ENCODE measurements at regions not wholly inside any gene's neighbourhood (a gene's known extent, or its start where the extent isn't known, plus 50 kb on each side); places are given as distances from the start of the nearest gene placed in this dataset.

DNA sequence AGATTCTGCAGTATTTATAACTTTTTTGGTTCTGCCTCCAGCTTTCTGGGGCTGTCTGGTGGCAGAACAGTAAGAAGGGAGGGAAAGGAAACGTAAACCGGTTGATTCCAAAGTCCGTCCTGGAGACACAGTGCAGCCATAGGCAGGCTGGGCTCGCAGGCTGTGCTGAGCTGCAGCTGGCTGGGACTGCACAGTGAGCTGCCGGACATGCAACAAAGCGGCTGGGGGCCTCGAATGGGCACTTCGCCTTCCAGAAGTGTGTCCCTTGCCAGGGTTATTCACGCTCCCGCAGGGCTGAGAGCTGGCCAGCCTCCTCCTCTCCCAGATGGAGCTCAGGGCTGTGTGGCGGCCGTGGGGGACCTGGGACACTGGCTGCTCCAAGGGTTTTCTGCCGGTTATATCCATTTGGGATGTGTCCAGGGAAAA lies 78.1 kb upstream of the CD93 start:
- TF ChIP-seq, protein P1, sequence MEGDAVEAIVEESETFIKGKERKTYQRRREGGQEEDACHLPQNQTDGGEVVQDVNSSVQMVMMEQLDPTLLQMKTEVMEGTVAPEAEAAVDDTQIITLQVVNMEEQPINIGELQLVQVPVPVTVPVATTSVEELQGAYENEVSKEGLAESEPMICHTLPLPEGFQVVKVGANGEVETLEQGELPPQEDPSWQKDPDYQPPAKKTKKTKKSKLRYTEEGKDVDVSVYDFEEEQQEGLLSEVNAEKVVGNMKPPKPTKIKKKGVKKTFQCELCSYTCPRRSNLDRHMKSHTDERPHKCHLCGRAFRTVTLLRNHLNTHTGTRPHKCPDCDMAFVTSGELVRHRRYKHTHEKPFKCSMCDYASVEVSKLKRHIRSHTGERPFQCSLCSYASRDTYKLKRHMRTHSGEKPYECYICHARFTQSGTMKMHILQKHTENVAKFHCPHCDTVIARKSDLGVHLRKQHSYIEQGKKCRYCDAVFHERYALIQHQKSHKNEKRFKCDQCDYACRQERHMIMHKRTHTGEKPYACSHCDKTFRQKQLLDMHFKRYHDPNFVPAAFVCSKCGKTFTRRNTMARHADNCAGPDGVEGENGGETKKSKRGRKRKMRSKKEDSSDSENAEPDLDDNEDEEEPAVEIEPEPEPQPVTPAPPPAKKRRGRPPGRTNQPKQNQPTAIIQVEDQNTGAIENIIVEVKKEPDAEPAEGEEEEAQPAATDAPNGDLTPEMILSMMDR (IDR thresholded peaks at IDR 0.05): no peak
- no peak for TF ChIP-seq CHD2 (IDR thresholded peaks at IDR 0.05; ENCODE audit: low read length, partially characterized antibody)
- TF ChIP-seq, protein P2, sequence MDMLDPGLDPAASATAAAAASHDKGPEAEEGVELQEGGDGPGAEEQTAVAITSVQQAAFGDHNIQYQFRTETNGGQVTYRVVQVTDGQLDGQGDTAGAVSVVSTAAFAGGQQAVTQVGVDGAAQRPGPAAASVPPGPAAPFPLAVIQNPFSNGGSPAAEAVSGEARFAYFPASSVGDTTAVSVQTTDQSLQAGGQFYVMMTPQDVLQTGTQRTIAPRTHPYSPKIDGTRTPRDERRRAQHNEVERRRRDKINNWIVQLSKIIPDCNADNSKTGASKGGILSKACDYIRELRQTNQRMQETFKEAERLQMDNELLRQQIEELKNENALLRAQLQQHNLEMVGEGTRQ (IDR thresholded peaks at IDR 0.05): no peak
- TF ChIP-seq SMC3 (IDR thresholded peaks at IDR 0.05): no peak
